NCI-H1436 (cell line): ENCODE measurements at regions not wholly inside any gene's neighbourhood (a gene's known extent, or its start where the extent isn't known, plus 50 kb on each side); places are given as distances from the start of the nearest gene placed in this dataset.
"Not testable (repeated sequence)": the region's sequence is repeated elsewhere in the genome, so short reads cannot be mapped to it uniquely, and the experiment has no call there.

Experiments
- DNase-seq: peaks from one replicate; lab custom pipeline; 2025; lab: John Stamatoyannopoulos, UW

DNA sequence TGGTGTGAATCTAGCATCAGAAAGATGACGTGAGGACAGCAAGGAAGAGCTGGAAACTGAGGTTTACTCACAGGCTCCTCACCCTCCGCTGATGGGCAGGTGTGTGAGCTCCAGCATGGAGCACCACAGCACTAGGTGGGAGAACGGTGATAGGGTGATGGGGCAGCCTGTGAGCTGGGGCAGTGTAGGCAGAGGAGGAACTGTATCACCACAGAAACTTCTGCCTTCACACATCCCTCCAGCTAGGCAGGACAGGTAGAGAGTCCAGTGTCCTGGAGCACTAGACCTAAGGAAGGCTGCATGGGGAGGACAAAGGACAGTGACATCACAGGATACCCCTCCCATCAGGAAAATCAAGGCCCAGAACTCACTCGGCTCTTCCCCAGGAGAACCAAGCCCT, 241.8 kb upstream of the PRSS58 start:
- no peak for DNase-seq

DNA sequence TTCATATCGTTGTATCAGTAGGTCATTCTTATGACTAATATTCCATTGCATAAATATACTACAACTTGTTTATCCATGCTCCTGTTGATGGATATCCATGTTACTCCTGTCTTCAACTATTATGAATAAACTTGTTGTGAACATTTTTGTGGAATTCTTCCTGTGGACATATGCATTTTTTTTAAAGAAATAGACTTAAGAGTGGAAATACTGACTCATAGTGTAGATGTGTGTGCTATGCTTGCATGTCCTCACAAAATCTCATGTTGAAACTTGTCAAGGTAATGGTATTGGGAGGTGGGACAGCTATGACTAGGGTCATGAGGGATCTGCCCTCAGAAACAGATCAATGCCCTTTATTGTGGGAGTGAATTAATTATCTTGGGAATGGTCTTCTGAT, 240.5 kb upstream of the PRSS58 start:
- DNase-seq = no peak

DNA sequence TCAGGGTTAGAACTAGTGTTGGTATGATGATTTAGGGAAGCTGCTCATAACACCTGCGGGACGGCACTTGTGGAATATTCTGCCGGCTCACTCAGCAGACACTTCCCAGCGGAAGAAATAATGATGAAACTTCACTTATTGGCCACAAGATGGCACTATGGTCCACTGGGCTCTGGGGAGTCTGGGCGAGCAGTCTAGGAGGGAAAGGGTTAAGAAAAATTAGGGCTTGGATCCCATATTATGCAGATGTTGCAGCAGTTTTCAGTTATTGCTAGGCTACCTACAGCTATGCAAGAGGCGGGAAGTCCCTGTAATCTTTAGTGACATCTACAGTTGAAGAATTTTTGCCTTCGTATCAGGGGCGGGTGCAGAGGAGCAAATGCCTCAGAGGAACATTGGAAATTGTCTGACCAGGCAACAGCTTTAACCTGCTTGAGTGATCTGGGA, 238.7 kb upstream of the PRSS58 start:
- no peak for DNase-seq

DNA sequence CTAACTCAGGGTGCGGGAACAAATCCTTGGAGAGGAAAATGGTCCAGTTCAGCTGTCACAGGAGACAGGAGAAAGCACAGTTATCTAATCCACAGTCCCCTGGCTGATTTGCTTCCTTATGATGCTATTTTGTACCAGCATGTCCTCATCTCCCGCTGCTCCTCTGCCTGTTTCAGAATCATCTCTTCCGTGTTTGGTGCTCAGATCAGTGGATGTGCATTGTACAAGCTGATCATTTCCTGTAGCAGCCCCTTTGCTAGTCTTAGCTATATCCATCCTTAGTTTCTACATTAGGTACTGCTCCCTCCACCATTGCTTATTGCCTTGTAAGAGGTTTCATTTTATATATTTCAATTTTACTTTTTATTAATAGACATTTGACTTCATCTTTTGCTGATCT, 238.0 kb upstream of the PRSS58 start:
- not testable (repeated sequence) for DNase-seq

DNA sequence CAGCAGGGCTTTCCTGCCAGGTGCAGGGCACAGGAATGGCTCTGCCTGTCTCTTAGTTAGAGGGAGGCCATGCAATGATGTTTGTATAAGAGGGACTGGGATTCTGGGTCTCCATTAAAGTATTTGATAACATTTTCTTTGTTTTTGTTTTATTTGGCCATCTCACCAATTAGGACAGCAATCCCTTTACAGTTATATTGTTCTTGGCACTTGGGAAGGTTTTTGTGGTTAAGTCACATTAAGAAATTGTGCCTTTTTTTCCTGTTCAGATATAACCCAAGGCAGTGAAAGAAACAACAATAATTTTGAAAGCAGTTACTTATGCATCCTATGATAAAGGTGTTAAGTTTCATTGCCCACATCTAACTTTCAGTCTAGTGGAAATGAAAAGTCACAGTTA, 237.4 kb upstream of the PRSS58 start:
- DNase-seq = not testable (repeated sequence)

DNA sequence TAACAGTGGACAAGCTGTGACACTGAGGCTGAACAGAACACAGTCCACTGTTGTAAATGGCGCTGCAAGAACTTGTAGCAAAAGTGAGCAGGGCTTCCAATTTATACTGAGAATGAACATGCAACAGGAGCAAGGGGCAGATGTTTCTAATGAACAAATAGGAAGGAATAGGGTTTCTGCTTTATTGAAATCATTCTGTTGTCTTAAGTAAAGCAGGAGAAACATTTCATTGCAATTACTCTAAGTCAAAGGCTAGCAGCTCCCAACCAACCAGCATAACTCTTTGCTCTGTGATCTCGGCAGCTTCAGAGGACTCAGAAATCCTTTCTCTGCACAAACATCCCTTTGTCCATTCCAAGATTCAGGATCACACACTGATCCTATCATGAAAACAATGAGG, 236.2 kb upstream of the PRSS58 start:
- no peak for DNase-seq

DNA sequence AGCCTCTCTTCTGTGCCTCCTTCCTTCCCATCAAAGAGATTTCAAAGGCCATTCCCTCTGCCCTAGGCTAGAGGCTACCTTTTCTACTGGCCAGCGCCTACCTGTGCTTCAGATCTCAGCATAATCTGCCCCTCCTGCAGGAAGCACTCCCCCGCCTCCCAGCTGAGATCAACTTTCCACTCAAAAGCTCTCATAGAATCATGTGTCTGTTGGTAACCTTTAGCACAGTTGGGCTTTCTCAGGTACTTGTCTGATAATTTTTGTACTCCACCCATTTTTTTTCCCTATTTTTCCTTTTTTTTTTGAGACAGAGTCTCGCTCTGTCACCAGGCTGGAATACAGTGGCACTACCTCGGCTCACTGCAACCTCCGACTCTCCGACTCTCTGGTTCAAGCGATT, 231.0 kb upstream of the PRSS58 start:
- no peak for DNase-seq

DNA sequence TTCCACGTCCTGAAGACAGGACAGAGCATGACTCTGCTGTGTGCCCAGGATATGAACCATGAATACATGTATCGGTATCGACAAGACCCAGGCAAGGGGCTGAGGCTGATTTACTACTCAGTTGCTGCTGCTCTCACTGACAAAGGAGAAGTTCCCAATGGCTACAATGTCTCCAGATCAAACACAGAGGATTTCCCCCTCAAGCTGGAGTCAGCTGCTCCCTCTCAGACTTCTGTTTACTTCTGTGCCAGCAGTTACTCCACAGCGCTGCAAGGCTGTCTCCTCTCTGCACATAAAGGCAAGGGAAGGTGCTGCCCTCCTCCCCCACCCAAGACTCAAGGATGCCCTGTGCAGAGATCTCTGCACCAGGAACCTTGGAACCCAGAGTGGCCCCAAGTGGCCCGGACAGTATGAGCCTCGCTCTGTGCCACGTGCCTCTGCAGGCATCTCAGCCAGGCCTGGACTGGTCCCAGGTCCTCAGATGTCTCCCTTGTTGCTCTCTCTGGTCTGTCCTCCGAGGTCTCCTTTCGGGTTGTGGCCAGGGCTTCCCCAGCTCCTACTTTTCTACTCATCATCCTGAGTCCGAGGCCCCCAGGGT, 230.3 kb upstream of the PRSS58 start:
- no peak for DNase-seq

DNA sequence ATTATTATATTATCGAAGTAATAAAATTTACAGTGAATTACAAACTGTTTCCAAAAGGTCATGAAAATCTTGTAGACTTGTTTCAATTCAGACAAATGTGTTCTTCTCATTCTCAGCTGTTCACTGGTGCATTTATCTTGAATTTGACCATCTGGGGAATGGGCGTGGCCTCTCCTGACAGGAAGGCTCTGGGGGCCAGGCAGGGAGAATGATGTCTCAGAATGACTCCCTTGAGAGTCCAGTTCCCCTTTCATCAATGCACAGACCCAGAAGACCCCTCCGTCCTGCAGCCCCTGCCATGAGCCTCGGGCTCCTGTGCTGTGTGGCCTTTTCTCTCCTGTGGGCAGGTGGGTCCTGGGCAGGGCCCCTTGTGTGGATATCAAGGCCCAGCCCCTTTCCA, 229.7 kb upstream of the PRSS58 start:
- not testable (repeated sequence) for DNase-seq

DNA sequence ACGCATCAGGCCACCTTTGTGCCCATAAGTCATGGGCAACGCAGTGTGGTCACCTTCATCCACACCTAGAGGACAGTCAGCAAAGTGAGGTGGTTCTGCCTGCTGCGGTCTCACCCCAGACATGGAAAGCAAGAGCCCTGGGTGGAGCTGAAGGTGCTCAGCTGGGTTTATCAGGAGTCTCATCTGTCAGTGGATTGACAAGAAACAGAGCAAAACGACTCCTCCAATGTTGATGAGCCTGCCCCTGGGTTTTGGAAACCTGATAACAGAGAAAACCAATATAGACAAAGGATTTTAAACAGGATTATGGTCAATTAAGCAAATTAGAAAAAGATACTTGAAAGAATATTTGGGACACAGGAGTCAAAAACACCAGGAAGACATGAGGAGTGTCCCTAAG, 229.3 kb upstream of the PRSS58 start:
- DNase-seq = no peak

DNA sequence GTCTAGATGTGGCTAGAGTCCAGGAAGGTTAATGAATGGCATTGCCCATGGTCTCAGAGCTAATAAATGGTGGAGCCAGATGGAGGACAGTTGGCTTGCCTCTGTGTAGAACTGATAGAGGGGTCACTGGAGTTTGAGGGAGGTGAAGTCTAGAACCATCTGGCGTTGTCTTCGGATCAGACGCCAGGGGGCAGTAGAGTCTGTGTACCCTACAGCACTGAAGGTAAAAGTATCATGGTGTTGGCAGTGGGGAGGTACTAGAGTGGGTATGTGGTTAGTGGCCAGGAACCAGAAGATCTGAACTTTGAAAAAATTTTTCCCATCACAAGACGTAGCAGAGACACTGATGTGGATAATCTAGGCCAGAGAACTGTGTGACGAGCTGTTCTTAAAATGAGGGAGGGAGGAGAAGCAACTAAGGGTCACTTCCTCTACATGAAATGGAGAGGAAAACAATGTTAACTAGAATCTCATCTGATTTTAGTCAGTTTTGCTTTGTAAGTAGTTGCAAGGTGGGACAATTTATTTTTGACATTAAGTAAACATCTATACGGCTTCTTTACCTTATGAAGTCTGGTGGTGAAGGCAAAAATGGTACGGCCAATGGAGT, 227.9 kb upstream of the PRSS58 start:
- no peak for DNase-seq

DNA sequence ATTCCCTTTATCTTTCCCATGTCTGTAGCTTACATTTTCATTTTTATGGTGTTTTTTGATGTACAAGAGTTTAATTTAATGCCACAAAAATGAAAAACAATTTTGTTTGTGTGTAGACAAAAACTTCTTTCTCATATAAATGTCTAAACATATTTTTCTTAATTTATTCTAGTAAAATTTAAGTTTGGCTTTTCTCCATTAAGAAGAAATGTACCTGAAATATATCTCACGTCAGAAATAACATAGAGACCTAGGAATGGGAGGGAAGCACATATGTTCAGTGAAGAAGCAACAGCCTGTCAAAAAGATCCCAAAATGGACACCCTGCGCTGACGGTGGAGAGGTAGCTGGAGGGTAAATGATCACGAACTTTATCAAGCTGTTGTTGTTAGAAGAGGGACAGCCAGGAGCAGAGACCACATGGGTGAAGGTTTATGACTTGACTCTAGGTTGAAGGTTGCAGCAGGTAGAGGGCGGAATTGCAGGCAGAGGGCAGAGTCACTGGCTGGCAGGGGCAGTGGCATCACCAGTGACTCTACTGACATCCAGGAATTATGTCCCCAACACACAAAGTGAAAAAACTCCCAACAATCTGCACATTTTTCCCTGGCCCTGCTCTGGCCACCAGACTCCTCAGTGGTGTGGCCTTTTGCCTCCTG, 225.9 kb upstream of the PRSS58 start:
- DNase-seq = no peak

DNA sequence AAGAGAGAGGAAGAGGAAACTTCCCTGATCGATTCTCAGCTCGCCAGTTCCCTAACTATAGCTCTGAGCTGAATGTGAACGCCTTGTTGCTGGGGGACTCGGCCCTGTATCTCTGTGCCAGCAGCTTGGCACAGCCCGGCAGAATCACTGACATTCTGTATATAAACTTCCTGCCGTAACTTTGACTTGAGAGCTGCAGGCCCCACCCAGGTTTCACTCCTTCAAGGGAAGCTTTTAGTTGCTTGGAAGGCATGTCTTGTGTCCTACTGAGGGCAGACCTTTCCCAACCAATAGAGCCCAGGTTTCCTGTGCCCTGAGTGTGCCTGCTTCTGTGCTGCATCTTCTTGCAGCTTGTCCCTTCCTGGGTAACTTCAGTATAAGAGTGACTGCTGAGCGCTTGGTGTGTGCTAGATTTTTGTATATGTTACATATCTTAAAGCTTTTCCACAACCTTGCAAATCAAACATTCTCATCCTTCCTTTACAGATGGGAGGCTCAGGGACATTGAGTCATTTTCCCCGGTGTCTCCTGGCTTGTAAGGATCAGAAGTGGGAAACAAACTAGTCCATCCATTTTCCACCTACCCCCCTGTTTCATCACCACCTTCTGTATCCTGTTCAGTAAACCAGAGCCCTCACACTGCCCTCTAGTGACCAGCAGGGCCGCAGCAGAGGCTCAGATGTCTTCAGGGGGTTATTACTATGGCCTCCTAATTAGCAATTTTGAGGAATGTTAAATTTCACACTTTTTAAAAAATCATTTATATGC, 225.2 kb upstream of the PRSS58 start:
- no peak for DNase-seq

DNA sequence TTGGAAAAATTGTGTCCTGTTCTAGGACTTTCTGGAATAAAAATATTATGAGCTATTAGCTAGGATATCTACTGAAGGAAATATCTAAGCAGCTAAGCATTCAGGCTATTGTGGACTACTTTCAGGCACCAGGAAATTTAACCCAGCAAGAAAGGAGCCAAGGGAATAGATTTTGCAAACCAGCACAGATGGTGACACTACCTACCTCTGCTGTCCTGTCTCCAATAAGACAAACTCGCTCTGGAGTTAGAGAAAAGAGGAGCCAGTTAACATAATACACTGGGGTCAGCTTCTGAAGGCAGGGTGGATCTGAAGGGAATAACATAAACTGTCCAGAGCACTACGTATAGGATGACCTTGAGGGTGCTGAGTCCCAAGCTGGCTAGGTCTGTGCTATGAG, 223.7 kb upstream of the PRSS58 start:
- no peak for DNase-seq

DNA sequence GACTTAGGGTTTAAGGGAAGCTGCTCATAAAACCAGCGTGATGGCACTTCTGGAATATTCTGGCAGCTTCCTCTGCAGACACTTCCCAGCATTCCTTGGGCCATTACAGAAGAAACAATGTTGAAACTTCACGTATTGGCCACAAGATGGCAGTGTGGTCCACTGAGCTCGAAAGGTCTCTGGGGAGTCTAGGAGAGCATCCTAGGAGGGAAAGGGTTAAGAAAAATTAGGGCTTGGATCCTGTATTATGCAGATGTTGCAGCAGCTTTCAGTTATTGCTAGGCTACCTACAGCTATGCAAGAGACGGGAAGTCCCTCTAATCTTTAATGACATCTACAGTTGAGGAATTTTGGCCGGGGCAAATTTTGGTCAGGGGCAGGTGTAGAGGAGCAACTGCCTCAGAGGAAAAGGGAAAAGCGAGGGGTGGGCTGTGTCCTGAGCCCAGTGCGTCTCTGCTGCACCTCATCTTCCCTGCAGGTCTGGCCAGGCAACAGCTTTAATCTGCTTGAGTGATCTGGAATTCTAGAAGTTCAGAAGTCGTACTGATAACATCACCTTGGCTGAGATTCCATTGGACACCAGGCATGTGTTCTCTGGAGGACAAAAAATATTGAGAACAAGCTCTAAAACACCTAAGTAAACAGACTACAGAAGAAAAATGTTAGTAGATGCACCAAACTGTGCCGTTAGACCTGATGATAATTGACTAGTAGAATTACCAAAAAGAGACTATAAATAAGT, 220.8 kb upstream of the PRSS58 start:
- DNase-seq = peak; percentile 3

DNA sequence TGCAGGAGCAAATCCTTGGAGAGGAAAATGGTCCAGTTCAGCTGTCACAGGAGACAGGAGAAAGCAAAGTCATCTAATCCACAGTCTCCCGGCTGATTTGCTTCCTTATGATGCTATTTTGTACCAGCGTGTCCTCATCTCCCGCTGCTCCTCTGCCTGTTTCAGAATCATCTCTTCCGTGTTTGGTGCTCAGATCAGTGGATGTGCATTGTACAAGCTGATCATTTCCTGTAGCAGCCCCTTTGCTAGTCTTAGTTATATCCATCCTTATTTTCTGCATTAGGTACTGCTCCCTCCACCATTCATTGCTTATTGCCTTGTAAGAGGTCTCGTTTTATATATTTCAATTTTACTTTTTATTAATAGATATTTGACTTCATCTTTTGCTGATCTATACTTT, 219.9 kb upstream of the PRSS58 start:
- not testable (repeated sequence) for DNase-seq

DNA sequence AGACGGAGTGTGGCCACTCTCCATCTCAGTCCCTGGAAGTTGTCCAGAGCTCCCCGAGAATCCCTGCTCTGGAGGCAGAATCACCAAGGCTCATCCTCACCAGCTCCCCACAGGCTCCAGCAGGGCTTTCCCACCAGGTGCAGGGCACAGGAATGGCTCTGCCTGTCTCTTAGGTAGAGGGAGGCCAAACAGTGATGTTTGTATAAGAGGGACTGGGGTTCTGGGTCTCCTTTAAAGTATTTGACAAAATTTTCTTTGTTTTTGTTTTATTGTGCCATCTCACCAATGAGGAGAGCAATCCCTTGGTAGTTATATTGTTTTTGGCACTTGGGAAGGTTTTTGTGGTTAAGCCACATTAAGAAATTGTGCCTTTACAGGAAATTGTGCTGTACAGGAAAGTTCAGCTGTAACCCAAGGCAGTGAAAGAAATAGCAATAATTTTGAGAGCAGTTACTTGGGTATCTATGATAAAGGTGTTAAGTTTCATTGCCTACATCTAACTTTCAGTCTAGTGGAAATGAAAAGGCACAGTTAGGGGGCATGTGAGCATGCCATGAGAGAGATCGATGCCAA, 219.3 kb upstream of the PRSS58 start:
- DNase-seq = no peak

DNA sequence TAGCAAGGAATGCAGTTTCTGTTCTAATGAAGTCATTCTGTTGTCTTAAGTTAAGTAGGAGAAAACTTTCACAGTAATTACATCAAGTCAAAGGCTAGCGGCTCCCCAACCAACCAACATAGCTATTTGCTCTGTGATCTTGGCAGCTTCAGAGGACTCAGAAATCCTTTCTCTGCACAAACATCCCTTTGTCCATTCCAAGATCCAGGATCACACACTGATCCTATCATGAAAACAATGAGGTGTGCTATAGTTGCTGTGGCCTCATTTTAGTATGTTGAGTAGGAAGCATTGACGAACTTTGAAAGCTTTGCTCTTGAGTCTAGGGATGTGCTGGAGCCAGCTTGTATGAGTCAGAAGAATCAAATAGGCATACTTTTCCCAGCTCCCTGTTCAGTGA, 218.2 kb upstream of the PRSS58 start:
- no peak for DNase-seq

DNA sequence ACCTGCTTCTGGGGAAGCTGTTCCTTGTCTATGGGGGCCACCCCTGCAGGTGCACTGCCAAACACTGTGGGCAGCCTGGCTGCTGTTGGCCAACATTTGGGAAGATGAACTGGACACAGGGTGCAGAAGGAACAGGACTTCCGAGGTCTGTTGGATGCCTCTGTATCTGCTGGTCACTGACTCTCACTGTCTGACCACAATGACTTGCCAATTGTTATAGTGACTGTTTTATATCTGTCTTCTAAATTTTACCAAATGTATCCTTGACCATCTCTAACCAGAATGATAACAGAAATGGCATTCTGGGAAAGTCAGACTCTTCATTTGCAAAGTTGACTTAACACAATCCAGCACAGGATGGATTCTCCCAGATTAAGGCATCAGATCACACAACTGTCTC, 214.0 kb upstream of the PRSS58 start:
- DNase-seq = no peak

DNA sequence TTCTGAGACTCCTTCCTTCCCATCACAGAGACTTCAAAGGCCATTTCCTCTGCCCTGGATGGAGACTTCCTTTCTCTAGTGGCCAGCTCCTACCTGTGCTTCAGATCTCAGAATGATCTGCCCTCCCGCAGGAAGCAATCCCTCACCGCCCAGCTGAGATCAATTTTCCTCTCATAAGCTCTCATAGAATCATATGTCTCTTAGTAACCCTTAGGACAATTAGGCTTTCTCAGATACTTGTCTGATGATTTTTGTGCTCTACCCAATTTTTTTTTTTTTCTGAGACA, 212.6 kb upstream of the PRSS58 start:
- no peak for DNase-seq

DNA sequence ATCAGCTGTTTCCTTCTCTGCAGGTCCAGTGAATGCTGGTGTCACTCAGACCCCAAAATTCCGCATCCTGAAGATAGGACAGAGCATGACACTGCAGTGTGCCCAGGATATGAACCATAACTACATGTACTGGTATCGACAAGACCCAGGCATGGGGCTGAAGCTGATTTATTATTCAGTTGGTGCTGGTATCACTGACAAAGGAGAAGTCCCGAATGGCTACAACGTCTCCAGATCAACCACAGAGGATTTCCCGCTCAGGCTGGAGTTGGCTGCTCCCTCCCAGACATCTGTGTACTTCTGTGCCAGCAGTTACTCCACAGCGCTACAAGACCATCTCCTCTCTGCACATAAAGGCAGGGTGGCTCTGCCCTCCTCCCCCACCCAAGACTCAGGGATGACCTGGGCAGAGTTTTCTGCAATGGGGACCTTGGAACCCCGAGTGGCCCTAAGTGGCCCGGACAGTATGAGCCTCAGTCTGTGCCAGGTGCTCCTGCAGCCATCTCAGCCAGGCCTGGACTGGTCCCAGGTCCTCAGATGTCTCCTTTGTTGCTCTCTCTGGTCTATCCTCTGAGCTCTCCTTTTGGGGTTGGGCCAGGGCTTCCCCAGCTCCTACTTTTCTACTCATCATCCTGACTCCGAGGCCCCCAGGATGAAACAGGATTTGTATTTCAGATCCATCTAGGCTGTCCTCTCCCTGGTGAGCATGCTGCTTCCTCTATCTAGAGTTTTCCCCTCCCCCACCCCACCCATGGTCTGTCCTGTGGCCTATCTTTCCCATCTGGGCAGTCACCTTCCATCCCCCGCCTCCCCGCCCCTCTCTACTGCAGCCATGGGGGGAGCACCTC, 212.1 kb upstream of the PRSS58 start:
- DNase-seq = no peak
